ENCODE measurements at regions not wholly inside any gene's neighbourhood (a gene's known extent, or its start where the extent isn't known, plus 50 kb on each side); places are given as distances from the start of the nearest gene placed in this dataset.
A peak's percentile ranks its signal among the peaks of the same experiment; 100 is the strongest.

DNA sequence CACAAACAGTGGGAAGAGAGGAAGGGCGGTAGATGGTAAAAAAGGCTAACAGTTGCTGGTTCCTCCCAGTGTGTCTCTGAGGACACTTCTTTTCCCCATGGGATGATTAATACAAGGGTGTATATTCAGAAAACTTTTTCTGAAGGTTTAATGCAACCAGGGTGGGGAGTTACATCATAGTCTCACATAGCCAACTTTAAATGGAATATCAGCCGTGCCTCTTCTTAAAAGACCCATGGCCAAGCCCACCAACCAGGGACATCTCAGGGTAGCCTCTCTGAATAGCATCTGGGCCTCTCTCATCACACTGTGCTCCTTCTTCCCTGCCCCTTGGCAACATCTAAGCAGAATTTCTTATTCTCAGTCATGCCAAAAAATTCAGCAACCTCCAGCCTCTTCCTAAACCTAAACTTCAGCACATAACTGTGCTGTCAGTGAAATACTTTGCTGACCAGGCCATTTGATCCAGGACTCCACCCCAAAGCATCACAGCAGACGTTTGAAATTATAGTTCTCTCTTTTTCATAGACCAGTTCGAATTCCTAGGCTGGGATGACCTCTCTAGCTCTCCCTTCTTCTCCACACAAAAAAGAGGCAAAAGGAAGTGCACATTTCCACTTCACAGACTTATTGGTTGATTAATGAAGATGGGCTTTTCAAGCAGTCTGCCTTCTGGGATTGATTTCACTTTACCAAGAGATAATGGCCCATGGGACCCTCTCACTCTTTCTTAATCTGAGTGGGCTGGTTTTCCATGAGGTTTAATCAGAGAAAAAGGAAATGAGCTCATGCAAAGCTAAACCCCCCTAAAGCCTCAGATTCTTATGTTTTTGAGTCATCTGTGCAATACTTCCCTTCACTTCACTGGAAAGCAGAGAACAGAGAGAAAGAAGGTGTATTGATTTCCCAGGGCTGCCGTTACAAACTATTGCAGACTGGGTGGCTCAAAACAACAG, 85.1 kb upstream of the RAI14 start:
- H3K4me3 Mint-ChIP-seq, result peak overlapping the region in 1 of 2 donors; percentile 18
- peaks cover 6% of the 10 kb centered on the region for H3K4me1 Mint-ChIP-seq (ENCODE audit: low read depth)
- DNase-seq (no peak), ATAC-seq (replicated peaks in 1 of 2) (peak in 1 of 2 donors; percentile 21)
- H3K27me3 Mint-ChIP-seq (ENCODE audit: low read depth), result no peaks in the 10 kb centered on the region
- H3K36me3 Mint-ChIP-seq (ENCODE audit: insufficient read depth in 2 of 2), result no peaks in the 10 kb centered on the region
- no peaks in the 10 kb centered on the region for H3K9me3 Mint-ChIP-seq
- H3K27ac Mint-ChIP-seq, result no peak overlapping the region

DNA sequence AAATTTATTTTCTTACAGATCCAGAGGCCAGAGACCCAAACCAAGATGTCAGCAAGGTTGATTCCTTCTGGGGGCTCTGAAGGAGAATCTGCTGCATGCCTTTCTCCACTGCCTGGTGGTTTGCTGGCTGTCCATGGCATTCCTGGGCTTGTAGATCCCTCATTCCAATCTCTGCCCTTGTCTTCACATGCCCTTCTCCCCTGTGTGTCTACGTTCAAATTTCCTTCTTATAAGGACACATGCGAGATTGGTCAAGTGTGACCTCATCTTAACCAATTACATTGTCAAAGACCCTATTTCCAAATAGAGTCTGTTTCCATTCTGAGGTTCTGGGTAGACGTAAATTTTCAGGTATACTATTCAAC, 84.5 kb upstream of the RAI14 start:
- no peaks in the 10 kb centered on the region for H3K27me3 Mint-ChIP-seq (ENCODE audit: low read depth)
- ATAC-seq (replicated peaks in 1 of 2) (no peak), DNase-seq (no peak)
- no peaks in the 10 kb centered on the region for H3K36me3 Mint-ChIP-seq (ENCODE audit: insufficient read depth in 2 of 2)
- no peaks in the 10 kb centered on the region for H3K9me3 Mint-ChIP-seq
- no peak overlapping the region for H3K4me3 Mint-ChIP-seq
- peaks cover 6% of the 10 kb centered on the region for H3K4me1 Mint-ChIP-seq (ENCODE audit: low read depth)
- H3K27ac Mint-ChIP-seq, result no peak overlapping the region

DNA sequence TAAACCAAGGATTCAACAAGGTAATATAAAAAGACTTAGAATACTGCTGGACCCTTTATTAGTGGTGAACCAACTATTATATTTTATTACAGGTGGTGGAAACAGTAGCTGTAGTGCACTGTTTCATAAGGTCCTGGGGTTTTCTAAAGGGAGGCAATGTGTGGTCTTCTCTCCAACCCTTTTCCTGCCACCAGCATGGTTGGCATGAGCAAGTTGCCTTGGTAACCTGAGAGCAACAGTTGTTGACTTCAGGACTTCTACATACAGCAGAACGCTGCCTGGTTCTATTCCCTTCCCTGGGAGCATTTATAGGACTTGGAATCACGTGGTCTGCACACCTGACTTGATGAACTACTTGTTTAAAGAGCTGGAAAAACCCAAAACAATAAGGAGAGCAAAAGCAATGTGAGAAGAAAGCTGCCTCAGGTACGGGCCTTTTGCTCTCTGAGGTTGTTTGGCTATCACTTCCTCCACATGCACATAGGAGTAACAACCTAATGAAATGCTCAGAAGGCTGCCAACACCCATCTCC, 81.1 kb upstream of the RAI14 start:
- H3K4me3 Mint-ChIP-seq, result no peak overlapping the region
- no peak for DNase-seq
- H3K36me3 Mint-ChIP-seq (ENCODE audit: insufficient read depth in 2 of 2), result peaks cover 0 to 2% of the 10 kb centered on the region in 2 donors
- peaks cover 6% of the 10 kb centered on the region for H3K4me1 Mint-ChIP-seq (ENCODE audit: low read depth)
- H3K9me3 Mint-ChIP-seq, result peaks cover 0 to 2% of the 10 kb centered on the region in 2 donors
- no peak overlapping the region for H3K27ac Mint-ChIP-seq
- no peaks in the 10 kb centered on the region for H3K27me3 Mint-ChIP-seq (ENCODE audit: low read depth)
- ATAC-seq (replicated peaks in 1 of 2), result no peak

DNA sequence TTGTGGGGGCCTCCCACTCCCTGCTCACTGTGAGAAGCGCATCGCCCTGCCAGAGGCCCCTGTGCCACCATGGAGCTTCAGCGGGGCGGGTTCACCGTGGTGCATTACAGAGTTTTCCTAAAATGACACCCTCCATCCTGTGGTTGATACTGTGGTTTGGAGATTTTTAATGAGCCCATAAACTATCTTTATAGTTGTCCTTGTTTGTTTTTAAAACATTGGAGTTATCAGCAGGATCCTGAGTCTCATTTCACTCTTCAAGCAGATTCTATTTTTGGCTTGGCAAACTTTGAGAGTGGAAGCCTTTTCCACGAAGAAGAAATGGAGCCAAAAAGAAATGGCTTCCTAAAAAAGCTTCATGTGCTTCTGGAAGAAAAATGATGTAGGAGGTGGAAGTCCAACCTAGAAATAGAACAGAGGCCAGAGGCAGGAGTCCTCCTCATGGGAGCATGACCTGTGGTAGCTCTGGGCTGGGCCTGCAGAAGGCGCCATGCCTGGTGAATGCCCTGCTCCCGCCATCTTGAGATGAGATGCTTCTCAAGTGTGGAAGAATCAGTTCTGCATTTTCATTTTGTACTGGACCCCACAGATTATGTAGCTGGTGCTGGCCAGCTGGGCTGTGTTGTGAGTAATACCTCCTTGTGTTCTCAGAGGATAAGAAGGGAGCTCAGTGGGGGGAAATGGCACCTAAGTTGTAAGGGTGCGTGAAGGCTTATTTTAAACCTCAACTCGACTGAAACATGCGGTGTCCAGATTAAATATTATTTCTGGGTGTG, 79.0 kb upstream of the RAI14 start:
- no peak for DNase-seq
- Mint-ChIP-seq H3K4me3 (no peak overlapping the region), H3K27ac (no peak overlapping the region), H3K4me1 (ENCODE audit: low read depth) (no peaks in the 10 kb centered on the region), H3K9me3 (peaks cover 0 to 2% of the 10 kb centered on the region in 2 donors), H3K36me3 (ENCODE audit: insufficient read depth in 2 of 2) (peaks cover 0 to 2% of the 10 kb centered on the region in 2 donors), H3K27me3 (ENCODE audit: low read depth) (peaks cover 15% of the 10 kb centered on the region)
- ATAC-seq (replicated peaks in 1 of 2), result no peak

DNA sequence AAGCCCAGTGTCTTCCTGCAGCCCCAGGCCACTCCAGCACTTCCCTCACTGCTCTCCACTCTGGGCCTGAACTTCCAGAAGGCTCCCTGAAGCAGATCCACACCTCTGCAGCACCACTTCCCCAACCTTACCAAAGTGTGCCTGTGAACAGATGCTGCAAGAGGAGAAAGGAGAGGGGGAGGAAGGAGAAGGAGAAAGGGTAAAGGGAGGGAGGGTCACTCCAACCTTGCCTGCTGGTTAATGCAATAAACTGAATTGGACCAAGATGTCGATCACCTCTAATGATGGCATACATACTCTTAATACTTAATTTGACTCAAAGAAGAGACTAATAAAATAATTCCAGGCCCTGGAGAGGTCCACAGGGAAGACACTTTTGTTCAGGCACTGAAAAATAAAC, 77.2 kb upstream of the RAI14 start:
- peaks cover 15% of the 10 kb centered on the region for H3K27me3 Mint-ChIP-seq (ENCODE audit: low read depth)

DNA sequence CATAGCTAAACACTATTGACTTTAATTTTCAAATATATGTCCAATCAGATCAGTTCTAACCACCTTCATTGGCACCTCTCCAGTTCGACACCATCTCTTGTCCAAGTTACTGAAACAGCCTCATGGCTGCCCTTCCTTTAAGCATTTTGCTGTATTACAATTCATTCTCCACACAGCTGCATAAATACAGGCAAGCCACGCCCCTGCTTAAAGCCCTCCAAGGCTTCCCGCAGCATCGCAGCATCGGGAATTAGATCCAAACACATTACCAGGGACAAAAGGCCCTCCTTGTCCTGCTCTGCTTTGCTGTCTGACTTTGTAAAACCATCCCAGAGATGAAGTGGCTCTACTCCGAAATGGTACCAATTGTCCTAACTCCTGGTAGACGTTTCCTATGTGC, 75.1 kb upstream of the RAI14 start:
- H3K27ac Mint-ChIP-seq, result no peak overlapping the region

More for the DNA sequence above, 77.2 kb upstream of the RAI14 start:
- Mint-ChIP-seq H3K36me3 (ENCODE audit: insufficient read depth in 2 of 2) (peaks cover 0 to 2% of the 10 kb centered on the region in 2 donors), H3K4me3 (no peak overlapping the region), H3K27ac (no peak overlapping the region), H3K9me3 (peaks cover 0 to 2% of the 10 kb centered on the region in 2 donors), H3K4me1 (ENCODE audit: low read depth) (no peaks in the 10 kb centered on the region)
- DNase-seq, result no peak
- no peak for ATAC-seq (replicated peaks in 1 of 2)

DNA sequence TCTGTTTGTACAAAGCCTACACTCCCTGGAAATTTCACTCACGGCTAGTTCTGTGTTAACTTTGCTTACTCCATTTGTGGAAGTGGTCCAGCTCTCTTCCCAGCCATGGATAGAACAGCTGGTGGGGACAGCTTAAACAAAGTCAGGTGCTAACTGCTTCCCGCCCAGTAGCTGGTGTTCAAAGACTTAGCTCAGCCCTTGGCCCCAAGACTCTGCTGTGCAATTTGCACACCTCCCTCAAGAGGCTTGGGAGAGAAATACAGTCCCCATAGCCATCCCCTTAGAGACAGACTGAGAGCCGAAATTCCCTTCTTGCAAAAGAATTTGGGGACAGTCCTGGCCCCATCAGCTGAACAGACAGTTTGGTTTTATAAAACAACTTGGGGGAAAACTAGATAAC, 73.8 kb upstream of the RAI14 start:
- Mint-ChIP-seq H3K9me3 (peaks cover 0 to 2% of the 10 kb centered on the region in 2 donors), H3K4me1 (ENCODE audit: low read depth) (peaks cover 7% of the 10 kb centered on the region)
- ATAC-seq (replicated peaks in 1 of 2), result no peak

More for the DNA sequence above, 75.1 kb upstream of the RAI14 start:
- Mint-ChIP-seq H3K27me3 (ENCODE audit: low read depth) (peaks cover 23% of the 10 kb centered on the region), H3K4me3 (no peak overlapping the region), H3K36me3 (ENCODE audit: insufficient read depth in 2 of 2) (peaks cover 0 to 2% of the 10 kb centered on the region in 2 donors), H3K4me1 (ENCODE audit: low read depth) (peaks cover under 1% of the 10 kb centered on the region), H3K9me3 (peaks cover 0 to 2% of the 10 kb centered on the region in 2 donors)
- no peak for DNase-seq
- no peak for ATAC-seq (replicated peaks in 1 of 2)

DNA sequence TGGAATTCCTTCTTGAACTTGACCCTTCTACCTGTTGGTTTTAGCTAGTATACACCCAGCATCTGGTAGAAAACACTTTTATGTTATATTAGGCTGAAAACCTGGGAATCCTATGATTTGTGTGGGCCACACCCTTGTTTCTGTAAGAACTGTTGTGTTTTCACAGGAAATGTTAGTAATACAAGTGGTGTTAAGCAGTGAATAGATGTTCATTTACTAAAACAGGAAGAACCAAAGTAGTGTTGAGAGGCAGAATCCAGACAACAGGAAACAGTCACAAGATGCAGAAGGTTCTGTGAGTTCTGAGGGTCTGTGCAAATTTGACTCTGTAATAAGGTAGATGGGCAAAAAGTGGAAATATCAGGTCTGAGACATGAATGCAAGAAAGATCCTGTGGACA, 73.0 kb upstream of the RAI14 start:
- H3K4me1 Mint-ChIP-seq (ENCODE audit: low read depth), result peaks cover 7% of the 10 kb centered on the region
- ATAC-seq (replicated peaks in 1 of 2), result no peak
- H3K27ac Mint-ChIP-seq, result no peak overlapping the region

More for the DNA sequence above, 73.8 kb upstream of the RAI14 start:
- Mint-ChIP-seq H3K36me3 (ENCODE audit: insufficient read depth in 2 of 2) (peaks cover 0 to 2% of the 10 kb centered on the region in 2 donors), H3K4me3 (no peak overlapping the region), H3K27me3 (ENCODE audit: low read depth) (peaks cover 30% of the 10 kb centered on the region), H3K27ac (no peak overlapping the region)
- no peak for DNase-seq

DNA sequence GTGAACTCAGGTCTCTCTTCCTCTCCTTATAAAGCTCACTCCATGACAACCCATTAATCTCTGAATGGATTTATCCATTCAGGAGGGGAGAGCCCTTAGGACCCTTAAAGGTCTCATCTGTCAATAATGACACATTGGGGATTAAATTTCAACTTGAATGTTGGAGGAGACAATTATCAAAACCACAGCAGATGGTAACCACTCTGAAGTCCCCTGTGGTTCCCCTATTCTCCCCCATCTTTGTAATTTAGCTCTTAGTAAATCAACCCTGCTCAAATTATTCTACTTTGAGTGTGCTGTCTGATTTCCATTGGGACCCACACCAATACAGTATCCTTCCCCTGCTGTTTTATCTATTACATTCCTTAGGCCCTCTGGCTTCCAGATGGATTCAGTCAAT, 72.0 kb upstream of the RAI14 start:
- ATAC-seq (replicated peaks in 1 of 2) (no peak), DNase-seq (no peak)
- H3K4me1 Mint-ChIP-seq (ENCODE audit: low read depth), result peaks cover 7% of the 10 kb centered on the region
- peaks cover 45% of the 10 kb centered on the region for H3K27me3 Mint-ChIP-seq (ENCODE audit: low read depth)
- no peaks in the 10 kb centered on the region for H3K36me3 Mint-ChIP-seq (ENCODE audit: insufficient read depth in 2 of 2)
- H3K27ac Mint-ChIP-seq, result no peak overlapping the region
- no peak overlapping the region for H3K4me3 Mint-ChIP-seq
- H3K9me3 Mint-ChIP-seq, result no peaks in the 10 kb centered on the region

More for the DNA sequence above, 73.0 kb upstream of the RAI14 start:
- DNase-seq, result no peak
- peaks cover 0 to 2% of the 10 kb centered on the region in 2 donors for H3K36me3 Mint-ChIP-seq (ENCODE audit: insufficient read depth in 2 of 2)
- no peak overlapping the region for H3K4me3 Mint-ChIP-seq
- peaks cover 0 to 2% of the 10 kb centered on the region in 2 donors for H3K9me3 Mint-ChIP-seq
- H3K27me3 Mint-ChIP-seq (ENCODE audit: low read depth), result peaks cover 38% of the 10 kb centered on the region

DNA sequence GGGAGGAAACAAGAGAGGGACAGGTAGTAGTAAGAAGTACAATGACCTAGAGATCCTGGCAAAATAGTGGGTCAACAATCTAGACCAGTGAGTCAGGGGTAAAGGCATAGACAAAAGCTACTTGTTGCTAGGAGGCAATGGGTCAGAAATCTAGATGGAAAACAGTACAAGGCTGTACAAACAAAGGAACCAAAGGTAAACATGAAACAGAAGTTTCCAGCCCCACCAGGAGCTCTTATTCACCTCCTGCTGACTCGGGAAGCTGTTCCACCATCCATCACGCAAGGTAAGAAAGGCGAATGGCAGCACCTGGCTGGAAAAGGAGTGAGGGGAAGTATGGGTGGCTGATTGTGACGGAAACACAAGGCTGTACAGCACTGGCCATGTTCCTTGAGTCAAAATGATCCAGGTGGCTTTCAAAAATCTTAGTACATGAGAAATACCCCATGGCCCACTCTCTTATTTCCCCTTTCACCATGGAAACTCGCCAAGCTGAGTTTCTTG, 70.5 kb upstream of the RAI14 start:
- ATAC-seq (replicated peaks in 1 of 2) (no peak), DNase-seq (no peak)
- H3K4me3 Mint-ChIP-seq, result no peak overlapping the region
- H3K27me3 Mint-ChIP-seq (ENCODE audit: low read depth), result peaks cover 42% of the 10 kb centered on the region
- H3K4me1 Mint-ChIP-seq (ENCODE audit: low read depth), result peaks cover 7% of the 10 kb centered on the region
- H3K36me3 Mint-ChIP-seq (ENCODE audit: insufficient read depth in 2 of 2), result no peaks in the 10 kb centered on the region
- no peaks in the 10 kb centered on the region for H3K9me3 Mint-ChIP-seq
- no peak overlapping the region for H3K27ac Mint-ChIP-seq

DNA sequence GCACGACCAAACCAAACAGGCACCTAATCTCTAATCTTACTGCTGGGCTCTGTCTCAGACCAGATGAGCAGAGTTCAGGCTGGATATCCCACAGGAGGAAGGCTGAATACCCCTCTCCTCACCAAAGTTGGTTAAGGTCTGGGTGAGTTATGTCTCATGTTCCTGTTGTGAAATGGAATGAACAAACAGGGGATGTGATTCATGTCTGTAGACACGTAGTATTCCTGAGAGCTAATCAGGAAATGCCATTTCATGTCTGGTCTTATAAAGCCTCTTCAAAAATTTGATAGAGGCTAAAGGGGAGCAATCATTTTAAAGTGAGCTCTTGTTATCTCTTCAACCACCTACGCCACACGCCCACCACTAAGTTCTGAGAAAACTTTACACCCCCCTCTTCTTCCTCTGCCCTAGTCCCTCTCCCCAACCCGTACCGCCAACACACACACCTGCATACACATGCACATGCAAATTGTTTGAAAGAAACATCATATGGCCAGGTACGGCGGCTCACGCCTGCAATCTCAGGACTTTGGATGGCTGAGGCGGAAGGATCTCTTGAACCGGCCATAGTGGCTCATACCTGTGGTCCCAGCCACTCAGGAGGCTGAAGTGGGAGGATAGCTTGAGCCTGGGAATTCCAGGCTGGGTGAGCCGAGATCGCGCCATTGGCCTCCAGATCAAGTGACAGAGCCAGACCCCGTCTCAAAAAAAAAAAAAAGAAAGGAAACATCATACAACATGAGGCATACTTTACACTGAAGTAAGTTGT, 69.8 kb upstream of the RAI14 start:
- peaks cover 38% of the 10 kb centered on the region for H3K27me3 Mint-ChIP-seq (ENCODE audit: low read depth)
- DNase-seq, result no peak
- no peak overlapping the region for H3K4me3 Mint-ChIP-seq
- ATAC-seq (replicated peaks in 1 of 2), result peak; percentile 22 to 72
- H3K36me3 Mint-ChIP-seq (ENCODE audit: insufficient read depth in 2 of 2), result no peaks in the 10 kb centered on the region
- no peaks in the 10 kb centered on the region for H3K9me3 Mint-ChIP-seq
- peaks cover 7% of the 10 kb centered on the region for H3K4me1 Mint-ChIP-seq (ENCODE audit: low read depth)
- H3K27ac Mint-ChIP-seq, result no peak overlapping the region
